Activated CD4-positive, alpha-beta T cell treated with anti-CD3 and anti-CD28 coated beads, Interleukin-2, amount 50 U/mL, for 24 hours (primary cell): ENCODE measurements at regions not wholly inside any gene's neighbourhood (a gene's known extent, or its start where the extent isn't known, plus 50 kb on each side); places are given as distances from the start of the nearest gene placed in this dataset.
"Not testable (repeated sequence)": the region's sequence is repeated elsewhere in the genome, so short reads cannot be mapped to it uniquely, and the experiment has no call there.

Experiments used
- DNase-seq, 2 donors: peaks; one replicate each; pipeline ENCODE4 v3.0.0-alpha.2; 2020; ENCODE audit warnings: low read depth in 1 of 2, low spot score in 1 of 2

GRCh38 chr5:167823405-167823804 lies 468.0 kb upstream of the WWC1 start:
- no peak for DNase-seq

DNA sequence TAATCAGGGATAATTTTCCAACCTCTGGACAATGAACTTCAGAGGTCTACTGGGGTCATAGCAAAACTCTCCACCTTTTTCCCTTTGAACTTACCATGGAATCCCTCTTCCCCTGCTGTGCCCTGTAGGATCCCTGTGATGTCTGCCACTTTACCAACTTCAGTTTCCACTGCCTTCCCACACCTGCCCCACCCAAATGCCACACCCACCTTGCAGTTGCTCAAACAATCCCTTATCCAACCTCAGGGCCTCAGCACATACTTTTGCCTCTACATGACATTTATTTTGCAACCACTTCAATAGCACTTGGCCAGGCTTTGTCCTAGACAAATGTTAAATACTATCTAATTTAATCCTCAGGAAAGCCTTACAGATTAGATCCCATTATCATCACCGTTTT lies 463.7 kb upstream of the WWC1 start:
- DNase-seq = no peak

GRCh38 chr5:167831754-167832504 lies 459.5 kb upstream of the WWC1 start:
- DNase-seq = no peak

- no peak for DNase-seq
These were observed 458.8 kb upstream of the WWC1 start for GRCh38 chr5:167832609-167833008.

DNA sequence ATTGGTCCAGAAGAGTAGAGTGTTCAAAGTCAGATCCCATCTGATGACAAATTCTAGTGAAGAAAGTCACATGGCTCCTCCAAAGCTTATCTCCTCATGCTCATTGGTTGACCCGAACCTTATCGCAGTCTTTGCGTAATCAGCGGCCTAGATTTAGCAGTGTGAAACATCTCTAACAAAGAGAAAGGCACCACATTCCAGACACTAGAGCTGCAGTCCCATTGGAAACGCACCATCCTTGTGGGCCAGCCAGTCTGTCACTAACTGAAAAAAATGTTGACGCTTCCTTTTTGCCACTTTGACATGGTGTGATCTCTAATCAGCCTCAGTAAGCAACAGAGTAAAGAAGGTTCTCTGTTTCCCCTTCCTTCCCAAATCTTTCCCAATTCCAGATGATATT lies 458.0 kb upstream of the WWC1 start:
- DNase-seq = no peak

GRCh38 chr5:167835146-167835545 lies 456.3 kb upstream of the WWC1 start:
- no peak for DNase-seq

GRCh38 chr5:167837127-167837526 lies 454.3 kb upstream of the WWC1 start:
- DNase-seq = no peak

DNA sequence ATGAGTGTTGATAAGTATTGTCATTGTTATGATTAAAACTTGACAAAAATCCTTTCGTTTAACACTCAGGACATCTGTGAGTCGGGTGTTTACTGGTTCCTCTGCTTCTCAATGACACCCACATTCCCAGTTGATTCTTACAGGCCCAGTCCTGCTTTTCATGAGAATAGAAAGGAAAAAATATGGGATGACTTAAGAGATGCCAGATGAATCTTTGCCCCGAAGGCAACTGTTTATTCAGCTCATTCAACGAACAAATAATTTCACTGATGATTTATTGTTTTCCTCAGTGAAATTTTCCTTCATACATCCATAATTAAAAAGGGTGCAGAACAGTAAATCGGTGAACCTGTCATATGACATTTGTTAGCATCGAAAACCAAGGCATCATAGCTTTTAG lies 452.4 kb upstream of the WWC1 start:
- DNase-seq = no peak

- DNase-seq = no peak
These were observed 450.8 kb upstream of the WWC1 start for GRCh38 chr5:167840527-167841130.

DNA sequence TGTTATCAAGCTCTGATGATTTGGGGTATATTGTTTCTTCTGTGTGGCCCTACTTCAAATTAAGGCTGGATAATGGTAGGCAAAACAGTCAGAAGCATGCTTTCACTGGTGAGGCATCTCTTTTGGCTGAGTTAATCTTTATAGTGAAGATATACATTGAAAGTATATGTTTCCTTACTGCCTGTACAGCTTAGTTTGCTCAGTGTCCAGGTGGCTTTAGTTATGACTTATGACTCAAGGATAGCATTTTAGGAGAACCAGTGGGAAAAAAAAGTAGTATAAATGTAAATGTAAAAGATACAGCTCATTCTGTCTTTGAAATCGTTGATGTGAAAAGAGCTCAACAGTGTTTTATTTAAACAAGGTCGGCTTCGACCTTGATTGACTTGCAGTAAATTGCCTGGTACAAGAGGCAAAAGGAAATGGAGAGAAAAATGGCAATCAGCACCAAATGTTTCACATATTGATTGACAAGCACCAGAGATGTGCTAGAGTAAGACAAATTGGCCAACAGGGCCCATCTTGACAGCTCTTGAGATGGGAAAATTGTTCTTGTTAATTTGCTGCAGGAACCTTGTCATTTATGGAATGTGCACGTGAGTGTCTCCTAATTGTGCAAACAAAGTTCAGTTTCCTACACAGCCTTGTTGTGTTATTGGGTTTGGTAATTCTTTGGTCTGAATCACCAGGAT lies 447.4 kb upstream of the WWC1 start:
- DNase-seq = no peak

DNA sequence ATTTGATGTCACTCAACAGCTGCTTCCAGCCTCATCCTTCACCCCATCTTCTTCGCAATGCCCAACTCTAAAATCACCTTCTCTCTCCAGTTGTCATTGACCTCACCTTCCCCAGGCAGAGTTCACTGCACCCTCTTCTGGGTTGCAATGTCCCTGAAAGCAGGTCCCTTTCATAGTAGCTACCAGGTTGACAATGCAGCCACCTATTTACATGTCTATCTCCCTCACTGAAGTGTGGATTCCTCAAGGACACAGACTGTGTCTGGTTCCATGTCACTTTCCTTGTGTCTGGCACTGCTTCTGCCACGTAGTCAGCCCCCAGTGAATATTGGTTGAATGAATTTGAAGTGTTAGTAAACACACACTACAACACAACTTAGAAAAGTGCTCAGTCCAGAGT lies 445.5 kb upstream of the WWC1 start:
- no peak for DNase-seq

GRCh38 chr5:167849874-167850273 lies 441.6 kb upstream of the WWC1 start:
- no peak for DNase-seq

DNA sequence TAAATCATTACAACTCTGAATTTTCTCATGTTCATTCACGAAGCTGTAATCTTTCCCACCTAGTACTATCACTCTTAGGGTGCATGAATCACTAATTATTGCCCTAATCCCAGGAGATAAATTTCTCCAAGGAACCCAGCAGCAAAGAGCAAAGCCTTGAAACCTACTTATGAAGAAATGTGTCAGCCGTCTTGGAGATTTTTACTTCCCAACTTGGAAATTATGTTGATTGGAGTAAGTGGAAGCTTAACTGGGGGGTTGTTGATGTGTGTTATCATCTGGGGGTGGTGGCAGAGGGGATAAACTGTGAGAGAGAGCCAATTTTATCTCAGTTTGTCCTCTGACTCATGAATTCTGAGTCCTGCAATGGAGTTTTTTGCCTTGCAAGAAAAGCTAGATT lies 440.5 kb upstream of the WWC1 start:
- no peak for DNase-seq

DNA sequence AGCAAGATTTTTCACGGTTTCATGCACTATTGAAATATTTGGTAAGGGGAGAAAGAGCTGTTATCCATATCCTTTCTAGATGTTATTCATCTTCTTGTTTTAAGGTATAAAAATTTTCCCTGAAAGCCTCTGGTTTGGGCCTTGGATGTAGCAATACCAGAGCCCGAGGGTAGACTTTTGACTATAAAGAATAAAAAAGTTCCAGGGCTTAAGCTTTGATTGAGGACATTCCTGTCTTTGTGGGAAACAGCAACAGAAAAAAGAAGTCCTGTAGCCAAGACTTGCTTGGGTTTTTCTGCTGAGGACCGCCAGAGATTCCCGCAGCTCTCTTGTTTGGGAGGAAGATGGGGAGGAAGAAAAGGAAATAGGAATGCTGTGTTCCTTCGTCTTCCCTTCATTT lies 440.0 kb upstream of the WWC1 start:
- no peak for DNase-seq

GRCh38 chr5:167852515-167852914 lies 438.9 kb upstream of the WWC1 start:
- no peak for DNase-seq

GRCh38 chr5:167853421-167853820 lies 438.0 kb upstream of the WWC1 start:
- DNase-seq = no peak

GRCh38 chr5:167855818-167856217 lies 435.6 kb upstream of the WWC1 start:
- DNase-seq = no peak

GRCh38 chr5:167857321-167857720 lies 434.1 kb upstream of the WWC1 start:
- no peak for DNase-seq

DNA sequence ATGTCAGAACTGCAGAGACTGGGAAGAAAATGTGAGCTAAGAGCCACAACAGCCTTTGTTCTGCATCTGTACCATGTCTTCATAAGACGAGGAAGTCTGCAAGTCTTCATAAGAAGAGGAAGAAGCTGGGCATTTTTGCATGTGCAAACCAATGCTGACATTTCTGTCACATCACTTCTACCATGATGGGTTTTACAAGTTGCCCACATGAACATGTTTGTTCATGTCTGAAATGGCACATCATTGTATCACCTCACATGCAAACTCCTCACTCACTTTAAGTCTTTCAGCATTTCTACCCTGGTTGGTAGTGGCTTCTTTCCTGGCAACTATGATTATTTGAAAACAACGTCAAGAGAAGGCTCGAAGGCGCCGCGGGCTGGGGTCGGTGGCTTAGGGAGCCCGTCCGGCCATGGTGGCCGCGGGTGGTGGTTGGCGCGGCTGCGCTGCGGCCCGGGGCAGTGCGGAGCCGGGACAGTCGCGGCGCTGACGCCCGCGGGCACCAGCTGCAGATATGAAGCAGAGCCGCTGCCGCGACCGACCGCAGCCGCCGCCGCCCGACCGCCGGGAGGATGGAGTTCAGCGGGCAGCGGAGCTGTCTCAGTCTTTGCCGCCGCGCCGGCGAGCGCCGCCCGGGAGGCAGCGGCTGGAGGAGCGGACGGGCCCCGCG lies 433.1 kb upstream of the WWC1 start:
- DNase-seq = not testable (repeated sequence)

GRCh38 chr5:167861129-167861927 lies 430.1 kb upstream of the WWC1 start:
- DNase-seq = no peak

GRCh38 chr5:167861928-167862426 lies 429.5 kb upstream of the WWC1 start:
- no peak for DNase-seq
